ENCODE measurements at regions not wholly inside any gene's neighbourhood (a gene's known extent, or its start where the extent isn't known, plus 50 kb on each side); places are given as distances from the start of the nearest gene placed in this dataset.

GRCh38 chr4:163902417-163902816 lies 407.9 kb downstream of the TMA16 start:
- Histone ChIP-seq H4K20me1 (ENCODE audit: insufficient read depth) (no peaks in the 10 kb centered on the region), H3K4me3 (ENCODE audit: low read length) (no peak overlapping the region), H3K27me3 (ENCODE audit: insufficient read depth, low read depth, low read length) (no peaks in the 10 kb centered on the region), H3K9me2 (ENCODE audit: insufficient read depth, low read length) (no peaks in the 10 kb centered on the region), H3K79me2 (replicated peaks; ENCODE audit: insufficient read depth, low read length) (no peaks in the 10 kb centered on the region), H3K27ac (ENCODE audit: low read length) (no peak overlapping the region), H3F3A (ENCODE audit: insufficient read depth, low read length, poor library complexity, severe bottlenecking) (no peaks in the 10 kb centered on the region), H3K36me3 (ENCODE audit: insufficient read depth, low read length) (no peaks in the 10 kb centered on the region), H3K9ac (ENCODE audit: low read length) (no peak overlapping the region), H3K4me2 (ENCODE audit: low read length) (no peak overlapping the region), H3K9me3 (ENCODE audit: low read length) (no peaks in the 10 kb centered on the region), H2AFZ (ENCODE audit: low read depth, low read length) (no peak overlapping the region)
- TF ChIP-seq EZH2 (IDR thresholded peaks at IDR 0.05; ENCODE audit: borderline replicate concordance, insufficient read depth, low read length, poor library complexity, severe bottlenecking) = no peak
- no peak for TF ChIP-seq TAF1 (IDR thresholded peaks at IDR 0.05; ENCODE audit: low read depth)
- no peak for TF ChIP-seq REST (IDR thresholded peaks at IDR 0.05; ENCODE audit: borderline replicate concordance)
- no peak for TF ChIP-seq CTCF (IDR thresholded peaks at IDR 0.05; ENCODE audit: poor library complexity, severe bottlenecking)
- no peak for TF ChIP-seq POLR2AphosphoS5 (IDR thresholded peaks at IDR 0.05)
- TF ChIP-seq RAD21 (conservative IDR thresholded peaks at IDR 0.05) = no peak
- no peak for TF ChIP-seq EP300 (conservative IDR thresholded peaks at IDR 0.05; ENCODE audit: poor library complexity, severe bottlenecking)
- TF ChIP-seq MXI1 (conservative IDR thresholded peaks at IDR 0.05; ENCODE audit: poor library complexity, severe bottlenecking) = no peak
- no peak for TF ChIP-seq SMC3 (conservative IDR thresholded peaks at IDR 0.05; ENCODE audit: poor library complexity)

- no peaks in the 10 kb centered on the region for H3F3A ChIP-seq (ENCODE audit: insufficient read depth, low read length, poor library complexity, severe bottlenecking)
- H3K4me3 ChIP-seq (ENCODE audit: low read length) = no peak overlapping the region
- H3K36me3 ChIP-seq (ENCODE audit: insufficient read depth, low read length) = no peaks in the 10 kb centered on the region
- H3K79me2 ChIP-seq (replicated peaks; ENCODE audit: insufficient read depth, low read length) = no peaks in the 10 kb centered on the region
- H3K9me2 ChIP-seq (ENCODE audit: insufficient read depth, low read length) = no peaks in the 10 kb centered on the region
- no peak overlapping the region for H3K27ac ChIP-seq (ENCODE audit: low read length)
- H4K20me1 ChIP-seq (ENCODE audit: insufficient read depth) = no peaks in the 10 kb centered on the region
- TF ChIP-seq MXI1 (conservative IDR thresholded peaks at IDR 0.05; ENCODE audit: poor library complexity, severe bottlenecking) = no peak
- no peak for TF ChIP-seq TAF1 (IDR thresholded peaks at IDR 0.05; ENCODE audit: low read depth)
- no peak for TF ChIP-seq EZH2 (IDR thresholded peaks at IDR 0.05; ENCODE audit: borderline replicate concordance, insufficient read depth, low read length, poor library complexity, severe bottlenecking)
- TF ChIP-seq CTCF (IDR thresholded peaks at IDR 0.05; ENCODE audit: poor library complexity, severe bottlenecking) = no peak
- no peak for TF ChIP-seq REST (IDR thresholded peaks at IDR 0.05; ENCODE audit: borderline replicate concordance)
- no peak for TF ChIP-seq SMC3 (conservative IDR thresholded peaks at IDR 0.05; ENCODE audit: poor library complexity)
- no peak for TF ChIP-seq RAD21 (conservative IDR thresholded peaks at IDR 0.05)
- no peak for TF ChIP-seq POLR2AphosphoS5 (IDR thresholded peaks at IDR 0.05)
- no peak for TF ChIP-seq EP300 (conservative IDR thresholded peaks at IDR 0.05; ENCODE audit: poor library complexity, severe bottlenecking)
- H3K9ac ChIP-seq (ENCODE audit: low read length) = no peak overlapping the region
- H3K9me3 ChIP-seq (ENCODE audit: low read length) = no peaks in the 10 kb centered on the region
- no peaks in the 10 kb centered on the region for H3K27me3 ChIP-seq (ENCODE audit: insufficient read depth, low read depth, low read length)
- no peak overlapping the region for H2AFZ ChIP-seq (ENCODE audit: low read depth, low read length)
- H3K4me2 ChIP-seq (ENCODE audit: low read length) = no peak overlapping the region
These were observed 417.4 kb downstream of the TMA16 start for GRCh38 chr4:163911891-163912290.
